Breast epithelium (tissue), 4 donors: ENCODE measurements at regions not wholly inside any gene's neighbourhood (a gene's known extent, or its start where the extent isn't known, plus 50 kb on each side); places are given as distances from the start of the nearest gene placed in this dataset.

Experiments used
- DNase-seq, 2 donors: peaks; one replicate each; pipeline ENCODE4 v3.0.0-alpha.2; 2019; ENCODE audit warnings: low spot score in 2 of 2
- H3K27ac ChIP-seq, 2 donors: fragments of 200-600 bp; sonication (generic) in 1 of 2; one replicate each; pipeline ENCODE4 v1.5.1; 2016 to 2019; ENCODE audit warnings: mild to moderate bottlenecking in 1 of 2
- H3K27me3 ChIP-seq, 2 donors: fragments of 200-600 bp; sonication (generic) in 1 of 2; one replicate each; pipeline versions ENCODE4 v1.5.1 to v1.6.0; 2017 to 2019; ENCODE audit warnings: control low read depth in 1 of 2, mild to moderate bottlenecking in 1 of 2
- H3K36me3 ChIP-seq: fragments of 200-600 bp; one replicate; pipeline ENCODE4 v1.5.1; 2019
- H3K4me1 ChIP-seq, 2 donors: fragments of 200-600 bp; sonication (generic); one replicate each; pipeline ENCODE4 v1.5.1; 2016 to 2019; ENCODE audit warnings: control low read depth in 1 of 2
- H3K4me3 ChIP-seq, 3 donors: fragments of 200-600 bp; sonication (generic); 1 replicate in 2 of 3; 2 replicates in 1 of 3; pipeline ENCODE4 v1.5.1; 2016 to 2019; ENCODE audit warnings: mild to moderate bottlenecking in 3 of 3, moderate library complexity in 2 of 3
- H3K9me3 ChIP-seq, 2 donors: fragments of 200-600 bp; sonication (generic) in 1 of 2; one replicate each; pipeline ENCODE4 v1.5.1; 2016 to 2019; ENCODE audit warnings: control low read depth in 1 of 2
- POLR2A ChIP-seq: fragments of 450-650 bp; IDR thresholded peaks from one replicate; pipeline ENCODE4 v1.6.1; 2016; ENCODE audit warnings: antibody characterized with exemption, mild to moderate bottlenecking, moderate library complexity
- POLR2AphosphoS5 ChIP-seq, 3 donors: sonication (generic); formaldehyde crosslinking; IDR thresholded peaks; one replicate each; pipeline ENCODE4 v1.6.1; 2017; ENCODE audit warnings: antibody characterized with exemption in 3 of 3
- intact Hi-C: fragments of 100-400 bp; cut with DNase I; formaldehyde crosslinking; loops from one replicate; pipeline ENCODE4 v1.15.1; 2023; ENCODE audit warnings: low total_unique reads
- TF ChIP-seq, protein P1 (sequence below), 3 donors: fragments of 450-650 bp; IDR thresholded peaks; one replicate each; pipeline ENCODE4 v1.5.1; 2016 to 2017; ENCODE audit warnings: antibody characterized with exemption in 3 of 3, mild to moderate bottlenecking in 3 of 3, moderate library complexity in 3 of 3

DNA sequence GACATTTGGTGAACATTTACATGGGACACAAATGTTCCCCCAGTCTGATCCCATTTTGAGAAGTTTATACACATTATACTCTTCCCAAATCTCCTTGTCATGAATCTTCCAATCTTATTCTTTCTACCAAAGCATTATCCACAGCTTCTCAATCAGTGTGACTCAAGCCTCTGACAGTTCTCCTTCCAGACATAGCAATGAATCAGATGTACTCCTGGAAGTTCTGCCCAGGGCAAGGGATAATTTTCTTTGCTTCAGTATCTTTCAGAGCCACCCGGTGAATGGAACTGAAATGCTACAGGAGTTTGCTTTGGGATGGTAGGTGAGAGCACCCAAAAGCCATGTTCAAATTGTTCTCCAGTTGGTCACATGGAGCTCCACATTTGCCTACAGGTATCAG is 145.5 kb downstream of the ANXA5 start:
- Histone ChIP-seq H3K4me1 (no peaks in the 10 kb centered on the region), H3K27me3 (no peaks in the 10 kb centered on the region), H3K9me3 (no peaks in the 10 kb centered on the region), H3K4me3 (no peak overlapping the region), H3K27ac (peak overlapping the region in 1 of 2 donors; percentile 26), H3K36me3 (no peaks in the 10 kb centered on the region)
- no peak for TF ChIP-seq POLR2A
- TF ChIP-seq POLR2AphosphoS5 (IDR thresholded peaks at IDR 0.05): no peak
- TF ChIP-seq, protein P1, sequence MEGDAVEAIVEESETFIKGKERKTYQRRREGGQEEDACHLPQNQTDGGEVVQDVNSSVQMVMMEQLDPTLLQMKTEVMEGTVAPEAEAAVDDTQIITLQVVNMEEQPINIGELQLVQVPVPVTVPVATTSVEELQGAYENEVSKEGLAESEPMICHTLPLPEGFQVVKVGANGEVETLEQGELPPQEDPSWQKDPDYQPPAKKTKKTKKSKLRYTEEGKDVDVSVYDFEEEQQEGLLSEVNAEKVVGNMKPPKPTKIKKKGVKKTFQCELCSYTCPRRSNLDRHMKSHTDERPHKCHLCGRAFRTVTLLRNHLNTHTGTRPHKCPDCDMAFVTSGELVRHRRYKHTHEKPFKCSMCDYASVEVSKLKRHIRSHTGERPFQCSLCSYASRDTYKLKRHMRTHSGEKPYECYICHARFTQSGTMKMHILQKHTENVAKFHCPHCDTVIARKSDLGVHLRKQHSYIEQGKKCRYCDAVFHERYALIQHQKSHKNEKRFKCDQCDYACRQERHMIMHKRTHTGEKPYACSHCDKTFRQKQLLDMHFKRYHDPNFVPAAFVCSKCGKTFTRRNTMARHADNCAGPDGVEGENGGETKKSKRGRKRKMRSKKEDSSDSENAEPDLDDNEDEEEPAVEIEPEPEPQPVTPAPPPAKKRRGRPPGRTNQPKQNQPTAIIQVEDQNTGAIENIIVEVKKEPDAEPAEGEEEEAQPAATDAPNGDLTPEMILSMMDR (IDR thresholded peaks at IDR 0.05): no peak
- no peak for DNase-seq
- intact Hi-C loops: no loop called here

DNA sequence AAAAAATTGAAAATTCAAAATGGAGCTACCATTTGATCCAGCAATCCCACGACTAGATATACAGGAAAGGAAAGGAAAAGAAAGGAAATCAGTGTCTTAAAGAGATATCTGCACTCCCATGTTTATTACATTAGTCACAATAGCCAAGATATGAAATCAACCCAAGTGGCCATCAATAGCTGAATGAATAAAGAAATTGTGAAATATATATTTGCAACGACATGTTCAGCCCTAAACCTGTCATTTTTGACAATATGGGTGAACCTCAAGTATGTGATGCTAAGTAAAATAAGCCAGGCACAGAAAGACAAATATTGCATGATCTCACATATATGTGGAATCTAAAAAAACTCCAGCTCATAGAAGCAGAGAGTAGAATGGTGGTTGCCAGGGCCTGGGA is 155.1 kb downstream of the ANXA5 start:
- no peaks in the 10 kb centered on the region for H3K27me3 ChIP-seq
- no peaks in the 10 kb centered on the region for H3K4me1 ChIP-seq
- H3K9me3 ChIP-seq: no peaks in the 10 kb centered on the region
- intact Hi-C loops: no loop called here
- DNase-seq: no peak
- no peaks in the 10 kb centered on the region for H3K36me3 ChIP-seq
- TF ChIP-seq, protein P1 (IDR thresholded peaks at IDR 0.05): no peak
- TF ChIP-seq POLR2A (no peak), POLR2AphosphoS5 (IDR thresholded peaks at IDR 0.05) (no peak)
- H3K27ac ChIP-seq: no peak overlapping the region
- H3K4me3 ChIP-seq: no peak overlapping the region

GRCh38 chr4:121535351-121535750 is 154.5 kb upstream of the QRFPR start:
- intact Hi-C loops: no loop called here
- Histone ChIP-seq H3K27me3 (no peaks in the 10 kb centered on the region), H3K27ac (no peak overlapping the region), H3K4me3 (no peak overlapping the region), H3K9me3 (no peaks in the 10 kb centered on the region), H3K36me3 (no peaks in the 10 kb centered on the region), H3K4me1 (no peaks in the 10 kb centered on the region)
- DNase-seq: no peak
- TF ChIP-seq POLR2A (no peak), POLR2AphosphoS5 (IDR thresholded peaks at IDR 0.05) (no peak)
- TF ChIP-seq, protein P1 (IDR thresholded peaks at IDR 0.05): no peak

- H3K27me3 ChIP-seq: no peaks in the 10 kb centered on the region
These were observed 153.4 kb upstream of the QRFPR start for GRCh38 chr4:121534187-121534586.

DNA sequence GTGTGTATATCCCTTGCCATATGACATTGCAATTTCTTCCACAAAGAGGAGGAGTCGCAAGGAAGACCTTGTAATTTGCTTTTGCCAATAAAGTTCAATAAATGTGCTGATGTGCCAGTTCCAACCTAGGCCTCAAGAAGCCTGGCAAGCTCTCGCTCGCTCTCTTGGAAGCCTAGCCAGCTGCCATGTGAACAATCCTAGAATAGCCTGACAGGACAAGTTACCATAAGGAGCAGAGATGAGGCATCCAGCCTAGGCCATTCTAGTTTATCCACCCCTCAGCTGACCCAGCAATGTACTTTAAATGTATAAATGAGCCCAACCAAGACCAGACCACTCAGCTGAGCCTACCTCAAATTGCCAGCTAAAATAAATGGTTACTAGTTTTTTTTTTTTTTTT is 145.7 kb upstream of the QRFPR start:
- Histone ChIP-seq H3K4me1 (no peaks in the 10 kb centered on the region), H3K27me3 (no peaks in the 10 kb centered on the region), H3K4me3 (no peak overlapping the region), H3K36me3 (no peaks in the 10 kb centered on the region), H3K9me3 (no peaks in the 10 kb centered on the region), H3K27ac (no peak overlapping the region)
- no peak for TF ChIP-seq POLR2AphosphoS5 (IDR thresholded peaks at IDR 0.05)
- intact Hi-C loops: no loop called here
- DNase-seq: no peak

More at GRCh38 chr4:121534187-121534586, 153.4 kb upstream of the QRFPR start:
- DNase-seq: no peak
- H3K4me3 ChIP-seq: no peak overlapping the region
- TF ChIP-seq POLR2A: no peak
- TF ChIP-seq POLR2AphosphoS5 (IDR thresholded peaks at IDR 0.05): no peak
- TF ChIP-seq, protein P1 (IDR thresholded peaks at IDR 0.05): no peak
- H3K27ac ChIP-seq: no peak overlapping the region
- H3K36me3 ChIP-seq: no peaks in the 10 kb centered on the region
- intact Hi-C loops: no loop called here
- H3K9me3 ChIP-seq: no peaks in the 10 kb centered on the region
- no peaks in the 10 kb centered on the region for H3K4me1 ChIP-seq

DNA sequence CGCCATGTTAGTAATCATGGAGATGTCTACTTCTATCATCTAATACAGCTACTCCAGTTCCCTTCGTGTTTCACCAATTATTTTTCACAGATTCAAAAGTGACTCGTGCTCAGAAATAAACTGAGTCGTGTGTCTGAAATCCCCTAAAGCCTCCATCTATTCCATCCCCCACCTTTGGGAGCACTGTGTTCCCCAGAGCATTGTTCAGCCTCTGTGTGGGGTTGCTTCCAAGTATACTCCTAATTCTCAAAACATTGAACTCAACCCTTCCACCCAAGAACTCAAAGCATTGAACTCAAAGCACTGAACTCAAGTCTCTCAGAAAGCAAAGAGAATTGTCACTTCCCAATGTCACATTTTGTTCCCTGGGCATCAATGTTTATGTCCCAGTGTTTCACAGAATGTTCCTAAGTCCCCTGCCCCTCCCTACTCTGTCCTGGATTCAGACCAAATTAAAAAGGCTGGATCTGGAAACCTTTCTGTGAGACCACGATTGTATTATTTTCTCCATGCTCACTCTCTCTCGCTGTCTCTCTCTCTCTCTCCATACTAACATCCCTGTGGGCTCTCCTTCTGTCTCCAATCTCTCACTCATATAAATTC is 138.5 kb upstream of the QRFPR start:
- DNase-seq: no peak
- Histone ChIP-seq H3K9me3 (no peaks in the 10 kb centered on the region), H3K4me3 (no peak overlapping the region), H3K4me1 (no peaks in the 10 kb centered on the region), H3K27ac (no peak overlapping the region), H3K36me3 (no peaks in the 10 kb centered on the region), H3K27me3 (no peaks in the 10 kb centered on the region)
- intact Hi-C loops: loop anchor here (5.0 kb wide), 1 partner anchor 277 kb away; no protein-coding TSS in a partner anchor
- TF ChIP-seq, protein P1 (IDR thresholded peaks at IDR 0.05): no peak
- TF ChIP-seq POLR2A: no peak
- no peak for TF ChIP-seq POLR2AphosphoS5 (IDR thresholded peaks at IDR 0.05)
